Upper lobe of left lung (tissue), 6 donors: ENCODE measurements at regions not wholly inside any gene's neighbourhood (a gene's known extent, or its start where the extent isn't known, plus 50 kb on each side); places are given as distances from the start of the nearest gene placed in this dataset.

ENCODE experiments used
- ATAC-seq, 2 donors: fragments of 200-7000 bp; cut with Tn5 transposase; one replicate each; pipeline ENCODE4 v1.9.1; 2022; ENCODE audit warnings: mild to moderate bottlenecking in 2 of 2, moderate library complexity in 2 of 2; ENCODE audit not compliant: low FRiP score in 2 of 2
- DNase-seq, 2 donors: peaks; one replicate each; pipeline ENCODE4 v3.0.0-alpha.2; 2019 to 2020
- H3K27ac ChIP-seq, 4 donors: fragments of 200-600 bp; sonication (generic); one replicate each; pipeline ENCODE4 v1.5.1; 2016 to 2019
- H3K27me3 ChIP-seq, 4 donors: fragments of 200-600 bp; sonication (generic); one replicate each; pipeline ENCODE4 v1.5.1; 2017 to 2019
- H3K36me3 ChIP-seq, 4 donors: fragments of 200-600 bp; sonication (generic); one replicate each; pipeline ENCODE4 v1.5.1; 2016 to 2019
- H3K4me1 ChIP-seq, 4 donors: fragments of 200-600 bp; sonication (generic); one replicate each; pipeline ENCODE4 v1.5.1; 2018 to 2019
- H3K4me3 ChIP-seq, 4 donors: fragments of 200-600 bp; sonication (generic); one replicate each; pipeline ENCODE4 v1.5.1; 2017 to 2019; ENCODE audit warnings: mild to moderate bottlenecking in 2 of 4, moderate library complexity in 1 of 4
- H3K9me3 ChIP-seq, 4 donors: fragments of 200-600 bp; sonication (generic); one replicate each; pipeline ENCODE4 v1.5.1; 2018 to 2019
- CTCF ChIP-seq, 6 experiments: fragments of 450-650 bp in 4 of 6; fragments of 200-600 bp in 2 of 6; sonication (generic) in 2 of 6; IDR thresholded peaks; one replicate each; pipeline ENCODE4 v1.5.1; 2016 to 2019; ENCODE audit warnings: antibody characterized with exemption in 6 of 6
- EP300 ChIP-seq, 4 donors: sonication (generic); formaldehyde crosslinking; IDR thresholded peaks; one replicate each; pipeline ENCODE4 v1.5.1; 2017; ENCODE audit warnings: antibody characterized with exemption in 4 of 4, control low read depth in 2 of 4
- POLR2A ChIP-seq, 4 donors: fragments of 450-650 bp; IDR thresholded peaks; one replicate each; pipeline ENCODE4 v1.5.1; 2016 to 2017; ENCODE audit warnings: antibody characterized with exemption in 4 of 4, mild to moderate bottlenecking in 2 of 4
- POLR2AphosphoS5 ChIP-seq, 2 donors: sonication (generic); formaldehyde crosslinking; IDR thresholded peaks; one replicate each; pipeline ENCODE4 v1.5.1; 2017; ENCODE audit warnings: antibody characterized with exemption in 2 of 2
- WGBS, 2 donors: methylation state at CpG; one replicate each; pipeline ENCODE4 v1.1.5; 2017 to 2018; 5-methylcytosine and 5-hydroxymethylcytosine counted together
- donor health status: DM: no; HTN: no; CAD: no; lungs with moderate emphysema.
- donor health status: DM: no; HTN: yes; CAD: no; lungs with severe emphysema.

GRCh38 chr18:30403278-30403677, 639.3 kb downstream of the DSC3 start:
- no peak for DNase-seq

GRCh38 chr18:30387401-30387800, 655.1 kb downstream of the DSC3 start:
- ATAC-seq, result no peak
- Histone ChIP-seq H3K27me3 (no peaks in the 10 kb centered on the region), H3K4me3 (no peak overlapping the region), H3K36me3 (no peaks in the 10 kb centered on the region), H3K27ac (no peak overlapping the region), H3K4me1 (no peaks in the 10 kb centered on the region), H3K9me3 (no peaks in the 10 kb centered on the region)
- no peak for DNase-seq
- TF ChIP-seq POLR2A (IDR thresholded peaks at IDR 0.05) (no peak), CTCF (IDR thresholded peaks at IDR 0.05) (no peak), POLR2AphosphoS5 (IDR thresholded peaks at IDR 0.05) (no peak), EP300 (IDR thresholded peaks at IDR 0.05) (no peak)
- WGBS, 2 donors, result 15 to 21% methylated on average over 2 of the region's 2 CpGs

More at GRCh38 chr18:30403278-30403677, 639.3 kb downstream of the DSC3 start:
- no peak for ATAC-seq
- no peaks in the 10 kb centered on the region for H3K27me3 ChIP-seq
- no peak for TF ChIP-seq POLR2A (IDR thresholded peaks at IDR 0.05)
- no peak for TF ChIP-seq POLR2AphosphoS5 (IDR thresholded peaks at IDR 0.05)
- TF ChIP-seq EP300 (IDR thresholded peaks at IDR 0.05), result no peak
- TF ChIP-seq CTCF (IDR thresholded peaks at IDR 0.05), result no peak
- WGBS, 2 donors, result 66 to 68% methylated on average over 3 of the region's 3 CpGs
- no peaks in the 10 kb centered on the region for H3K36me3 ChIP-seq
- H3K9me3 ChIP-seq, result no peaks in the 10 kb centered on the region
- no peak overlapping the region for H3K27ac ChIP-seq
- H3K4me1 ChIP-seq, result no peaks in the 10 kb centered on the region
- H3K4me3 ChIP-seq, result no peak overlapping the region

GRCh38 chr18:30386624-30387023, 655.9 kb downstream of the DSC3 start:
- Histone ChIP-seq H3K9me3 (no peaks in the 10 kb centered on the region), H3K4me3 (no peak overlapping the region), H3K27me3 (no peaks in the 10 kb centered on the region), H3K36me3 (no peaks in the 10 kb centered on the region), H3K27ac (no peak overlapping the region), H3K4me1 (no peaks in the 10 kb centered on the region)
- TF ChIP-seq POLR2AphosphoS5 (IDR thresholded peaks at IDR 0.05) (no peak), POLR2A (IDR thresholded peaks at IDR 0.05) (no peak), EP300 (IDR thresholded peaks at IDR 0.05) (no peak), CTCF (IDR thresholded peaks at IDR 0.05) (no peak)
- 37 to 48% methylated on average over 5 of the region's 5 CpGs for WGBS, 2 donors
- DNase-seq (no peak), ATAC-seq (no peak)

GRCh38 chr18:30385684-30386083, 656.9 kb downstream of the DSC3 start:
- TF ChIP-seq POLR2A (IDR thresholded peaks at IDR 0.05), result no peak
- TF ChIP-seq CTCF (IDR thresholded peaks at IDR 0.05), result no peak
- TF ChIP-seq EP300 (IDR thresholded peaks at IDR 0.05), result no peak
- no peak for TF ChIP-seq POLR2AphosphoS5 (IDR thresholded peaks at IDR 0.05)
- Histone ChIP-seq H3K27me3 (no peaks in the 10 kb centered on the region), H3K27ac (no peak overlapping the region), H3K9me3 (no peaks in the 10 kb centered on the region), H3K36me3 (no peaks in the 10 kb centered on the region), H3K4me1 (no peaks in the 10 kb centered on the region), H3K4me3 (no peak overlapping the region)
- 50 to 52% methylated on average over 1 of the region's 1 CpG for WGBS, 2 donors
- no peak for DNase-seq
- ATAC-seq, result no peak

GRCh38 chr18:30381826-30382225, 660.7 kb downstream of the DSC3 start:
- Histone ChIP-seq H3K4me3 (no peak overlapping the region), H3K9me3 (no peaks in the 10 kb centered on the region), H3K27ac (no peak overlapping the region), H3K4me1 (no peaks in the 10 kb centered on the region), H3K27me3 (no peaks in the 10 kb centered on the region), H3K36me3 (no peaks in the 10 kb centered on the region)
- 86% methylated on average over 2 of the region's 2 CpGs for WGBS, 2 donors
- DNase-seq, result no peak
- TF ChIP-seq CTCF (IDR thresholded peaks at IDR 0.05) (no peak), EP300 (IDR thresholded peaks at IDR 0.05) (no peak), POLR2A (IDR thresholded peaks at IDR 0.05) (no peak), POLR2AphosphoS5 (IDR thresholded peaks at IDR 0.05) (no peak)
- no peak for ATAC-seq
